Sigmoid colon (tissue), 6 donors: ENCODE measurements at regions not wholly inside any gene's neighbourhood (a gene's known extent, or its start where the extent isn't known, plus 50 kb on each side); places are given as distances from the start of the nearest gene placed in this dataset.

ENCODE experiments used
- DNase-seq: peaks from one replicate; pipeline ENCODE4 v3.0.0-alpha.2; 2019
- H3K27ac ChIP-seq, 4 donors: fragments of 200-600 bp; sonication (generic); one replicate each; pipeline ENCODE4 v1.5.1; 2016 to 2019; ENCODE audit warnings: mild to moderate bottlenecking in 1 of 4
- H3K27me3 ChIP-seq, 3 donors: fragments of 200-600 bp; sonication (generic); one replicate each; pipeline ENCODE4 v1.5.1; 2019; ENCODE audit warnings: mild to moderate bottlenecking in 1 of 3
- H3K36me3 ChIP-seq, 4 donors: fragments of 200-600 bp; sonication (generic); one replicate each; pipeline ENCODE4 v1.5.1; 2016 to 2019
- H3K4me1 ChIP-seq, 4 donors: fragments of 200-600 bp; sonication (generic); one replicate each; pipeline ENCODE4 v1.5.1; 2017 to 2019
- H3K4me3 ChIP-seq, 4 donors: fragments of 200-600 bp; sonication (generic); one replicate each; pipeline ENCODE4 v1.5.1; 2017 to 2019; ENCODE audit warnings: mild to moderate bottlenecking in 2 of 4, moderate library complexity in 1 of 4
- H3K9me3 ChIP-seq, 4 donors: fragments of 200-600 bp in 3 of 4; sonication (generic) in 3 of 4; one replicate each; pipeline versions ENCODE4 v1.5.1 to v1.6.1; 2013 to 2019
- EP300 ChIP-seq, 4 donors: sonication (generic); formaldehyde crosslinking; IDR thresholded peaks; one replicate each; pipeline ENCODE4 v1.6.1; 2017; ENCODE audit warnings: antibody characterized with exemption in 4 of 4
- POLR2A ChIP-seq, 2 donors: fragments of 450-650 bp; IDR thresholded peaks; one replicate each; pipeline ENCODE4 v1.6.1; 2016; ENCODE audit warnings: antibody characterized with exemption in 2 of 2, mild to moderate bottlenecking in 2 of 2, moderate library complexity in 2 of 2
- POLR2AphosphoS5 ChIP-seq, 4 donors: sonication (generic); formaldehyde crosslinking; IDR thresholded peaks; one replicate each; pipeline ENCODE4 v1.6.1; 2017; ENCODE audit warnings: antibody characterized with exemption in 4 of 4
- WGBS, 2 donors: extraction: QIAGEN DNeasy Blood & Tissue Kit; methylation state at CpG; one replicate each; pipeline ENCODE4 v1.1.7; 2013; 5-methylcytosine and 5-hydroxymethylcytosine counted together
- intact Hi-C: fragments of 100-400 bp; cut with DNase I; formaldehyde crosslinking; loops from one replicate; pipeline ENCODE4 v1.15.1; 2023
- TF ChIP-seq, protein P1 (sequence below), 4 experiments: fragments of 450-650 bp in 3 of 4; fragments of 200-600 bp in 1 of 4; IDR thresholded peaks; one replicate each; pipeline ENCODE4 v1.5.1; 2016 to 2019; ENCODE audit warnings: antibody characterized with exemption in 4 of 4, mild to moderate bottlenecking in 3 of 4, moderate library complexity in 2 of 4
- donor health status: healthy with polysubstance abuse.
- donor health status: healthy.

DNA sequence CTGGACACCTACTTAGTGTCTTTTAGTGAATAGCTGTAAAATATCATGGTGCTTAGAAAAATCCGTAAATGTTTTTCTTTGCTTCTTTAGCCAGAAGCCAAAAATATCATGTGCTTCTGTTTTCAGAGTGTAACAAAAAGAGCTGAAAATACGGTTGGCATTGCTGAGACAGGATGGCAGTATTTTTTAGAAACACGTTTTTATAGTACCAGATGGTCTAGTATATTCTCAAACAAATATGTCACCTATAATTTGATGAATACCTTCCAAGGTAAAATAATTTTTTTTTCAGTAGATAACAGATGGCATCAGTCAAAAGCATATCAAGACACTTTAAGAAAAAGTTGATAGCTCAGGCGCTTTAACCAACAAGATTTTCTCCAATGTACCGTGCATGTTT lies 326.6 kb downstream of the PHF14 start:
- intact Hi-C loops = no loop called here
- Histone ChIP-seq H3K27me3 (no peaks in the 10 kb centered on the region), H3K4me1 (no peaks in the 10 kb centered on the region), H3K4me3 (no peak overlapping the region), H3K27ac (no peak overlapping the region), H3K36me3 (no peaks in the 10 kb centered on the region), H3K9me3 (no peaks in the 10 kb centered on the region)
- no peak for DNase-seq
- TF ChIP-seq EP300 (IDR thresholded peaks at IDR 0.05) (no peak), POLR2AphosphoS5 (IDR thresholded peaks at IDR 0.05) (no peak), POLR2A (IDR thresholded peaks at IDR 0.05) (no peak)
- TF ChIP-seq, protein P1, sequence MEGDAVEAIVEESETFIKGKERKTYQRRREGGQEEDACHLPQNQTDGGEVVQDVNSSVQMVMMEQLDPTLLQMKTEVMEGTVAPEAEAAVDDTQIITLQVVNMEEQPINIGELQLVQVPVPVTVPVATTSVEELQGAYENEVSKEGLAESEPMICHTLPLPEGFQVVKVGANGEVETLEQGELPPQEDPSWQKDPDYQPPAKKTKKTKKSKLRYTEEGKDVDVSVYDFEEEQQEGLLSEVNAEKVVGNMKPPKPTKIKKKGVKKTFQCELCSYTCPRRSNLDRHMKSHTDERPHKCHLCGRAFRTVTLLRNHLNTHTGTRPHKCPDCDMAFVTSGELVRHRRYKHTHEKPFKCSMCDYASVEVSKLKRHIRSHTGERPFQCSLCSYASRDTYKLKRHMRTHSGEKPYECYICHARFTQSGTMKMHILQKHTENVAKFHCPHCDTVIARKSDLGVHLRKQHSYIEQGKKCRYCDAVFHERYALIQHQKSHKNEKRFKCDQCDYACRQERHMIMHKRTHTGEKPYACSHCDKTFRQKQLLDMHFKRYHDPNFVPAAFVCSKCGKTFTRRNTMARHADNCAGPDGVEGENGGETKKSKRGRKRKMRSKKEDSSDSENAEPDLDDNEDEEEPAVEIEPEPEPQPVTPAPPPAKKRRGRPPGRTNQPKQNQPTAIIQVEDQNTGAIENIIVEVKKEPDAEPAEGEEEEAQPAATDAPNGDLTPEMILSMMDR (IDR thresholded peaks at IDR 0.05) = no peak
- WGBS, 2 donors = 81 to 85% methylated on average over 5 of the region's 5 CpGs

DNA sequence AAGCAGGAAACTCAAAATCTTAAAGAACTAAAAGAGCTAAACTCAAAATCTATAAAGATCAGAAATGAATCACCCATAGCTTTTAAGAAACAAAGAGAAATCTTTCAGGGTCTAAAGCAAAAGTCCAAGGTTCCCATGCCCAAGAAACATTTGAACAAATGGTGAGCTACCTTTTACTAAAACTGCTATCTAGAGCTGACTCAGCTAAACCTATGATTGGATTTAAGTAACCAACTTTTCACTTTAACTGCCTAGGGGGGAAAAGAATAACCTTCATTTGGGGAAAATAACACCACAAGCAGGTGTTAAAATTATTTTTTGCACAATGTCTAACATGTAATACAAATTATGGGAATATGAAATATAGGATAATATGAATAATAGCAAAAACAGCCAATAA lies 328.4 kb downstream of the PHF14 start:
- H3K4me1 ChIP-seq = no peaks in the 10 kb centered on the region
- H3K9me3 ChIP-seq = no peaks in the 10 kb centered on the region
- no peak for TF ChIP-seq EP300 (IDR thresholded peaks at IDR 0.05)
- TF ChIP-seq POLR2AphosphoS5 (IDR thresholded peaks at IDR 0.05) = no peak
- TF ChIP-seq, protein P1 (IDR thresholded peaks at IDR 0.05) = no peak
- H3K27ac ChIP-seq = no peak overlapping the region
- H3K27me3 ChIP-seq = no peaks in the 10 kb centered on the region
- DNase-seq = no peak
- H3K36me3 ChIP-seq = no peaks in the 10 kb centered on the region
- H3K4me3 ChIP-seq = no peak overlapping the region
- intact Hi-C loops = no loop called here

DNA sequence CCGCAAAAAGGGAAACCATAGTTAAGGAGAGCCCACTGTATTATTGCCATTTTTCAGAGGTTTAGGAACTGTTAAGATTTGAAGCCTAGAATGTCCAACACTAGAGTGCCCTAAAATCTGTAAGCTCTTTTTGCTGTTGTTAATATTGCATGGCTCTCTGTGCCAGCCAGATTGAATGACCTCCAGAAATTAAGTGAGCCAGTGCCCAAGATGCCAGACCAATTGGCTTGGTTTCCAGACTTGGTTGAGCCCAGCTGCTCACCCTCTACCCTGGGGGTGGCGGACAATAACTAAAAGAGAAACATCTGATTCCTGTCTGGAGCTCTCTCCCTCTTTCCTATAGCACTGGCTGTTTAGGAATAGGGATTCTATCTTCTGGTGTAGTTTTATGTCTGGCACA lies 340.1 kb downstream of the PHF14 start:
- Histone ChIP-seq H3K36me3 (no peaks in the 10 kb centered on the region), H3K9me3 (no peaks in the 10 kb centered on the region), H3K4me1 (no peaks in the 10 kb centered on the region), H3K27ac (no peak overlapping the region), H3K27me3 (no peaks in the 10 kb centered on the region), H3K4me3 (no peak overlapping the region)
- WGBS, 2 donors = 92 to 93% methylated on average over 2 of the region's 2 CpGs
- intact Hi-C loops = no loop called here
- TF ChIP-seq, protein P1 (IDR thresholded peaks at IDR 0.05) = no peak
- TF ChIP-seq EP300 (IDR thresholded peaks at IDR 0.05) (no peak), POLR2A (IDR thresholded peaks at IDR 0.05) (no peak), POLR2AphosphoS5 (IDR thresholded peaks at IDR 0.05) (no peak)
- no peak for DNase-seq

DNA sequence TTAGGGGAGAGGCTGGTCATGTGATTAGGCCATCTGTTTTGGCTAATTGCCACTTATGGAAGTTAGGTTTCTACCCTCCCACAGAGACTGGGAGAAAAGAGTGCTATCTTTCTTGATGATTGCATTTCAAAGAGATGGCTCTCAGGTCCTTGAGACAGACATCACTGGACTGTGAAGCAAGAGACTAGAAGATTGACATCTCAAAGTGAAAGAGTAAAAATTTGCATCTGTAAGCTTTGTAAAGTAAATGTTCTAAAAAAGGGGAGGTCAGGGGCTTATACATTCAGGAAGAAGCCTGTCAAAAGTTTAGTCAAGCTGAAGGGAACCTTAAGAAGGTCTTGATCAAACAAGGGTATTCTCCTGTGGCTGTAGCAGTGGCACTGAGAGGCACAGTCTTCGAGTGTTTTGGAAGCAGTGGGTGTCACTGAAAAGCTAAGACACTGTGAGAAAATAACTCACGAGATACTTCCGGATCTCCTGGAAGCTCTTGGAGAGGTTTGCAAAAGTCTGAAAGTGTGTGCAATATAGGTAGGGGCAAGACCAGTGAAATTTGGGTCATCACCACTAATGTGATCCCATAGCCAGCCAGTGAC lies 342.1 kb downstream of the PHF14 start:
- no peaks in the 10 kb centered on the region for H3K36me3 ChIP-seq
- no peak overlapping the region for H3K4me3 ChIP-seq
- H3K9me3 ChIP-seq = no peaks in the 10 kb centered on the region
- no peaks in the 10 kb centered on the region for H3K4me1 ChIP-seq
- no peaks in the 10 kb centered on the region for H3K27me3 ChIP-seq
- TF ChIP-seq POLR2AphosphoS5 (IDR thresholded peaks at IDR 0.05) = no peak
- H3K27ac ChIP-seq = no peak overlapping the region
- no peak for DNase-seq
- WGBS, 2 donors = 81 to 82% methylated on average over 3 of the region's 3 CpGs
- intact Hi-C loops = no loop called here

DNA sequence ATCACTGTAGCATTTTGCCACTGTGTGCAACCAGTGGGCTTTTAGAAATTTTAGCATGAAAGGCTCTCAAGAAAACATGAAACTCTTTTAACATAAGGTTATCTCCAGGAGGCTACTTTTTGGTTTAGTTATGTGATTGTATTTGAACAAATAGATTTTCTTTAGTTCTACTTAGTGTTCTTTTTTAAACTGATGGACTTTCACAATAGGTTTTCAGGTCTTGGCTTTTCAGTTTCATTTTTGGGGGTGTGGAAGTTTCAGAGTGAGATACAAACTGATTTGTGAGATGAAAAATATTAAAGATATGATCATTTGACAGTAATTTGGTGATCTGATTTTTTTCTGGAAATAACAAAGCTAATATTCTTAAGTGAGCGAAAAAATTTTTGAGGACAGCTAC lies 344.1 kb downstream of the PHF14 start:
- Histone ChIP-seq H3K36me3 (no peaks in the 10 kb centered on the region), H3K4me1 (no peaks in the 10 kb centered on the region), H3K4me3 (no peak overlapping the region), H3K27ac (no peak overlapping the region), H3K27me3 (no peaks in the 10 kb centered on the region), H3K9me3 (no peaks in the 10 kb centered on the region)
- no peak for DNase-seq
- intact Hi-C loops = no loop called here
- TF ChIP-seq POLR2A (IDR thresholded peaks at IDR 0.05) (no peak), POLR2AphosphoS5 (IDR thresholded peaks at IDR 0.05) (no peak)
- TF ChIP-seq, protein P1 (IDR thresholded peaks at IDR 0.05) = no peak
- 85 to 93% methylated on average over 1 of the region's 1 CpG for WGBS, 2 donors
